KBM-7 (cell line): ENCODE measurements at regions not wholly inside any gene's neighbourhood (a gene's known extent, or its start where the extent isn't known, plus 50 kb on each side); places are given as distances from the start of the nearest gene placed in this dataset.

Experiments
- DNase-seq: peaks from one replicate; pipeline ENCODE4 v3.0.0-alpha.2; 2015
- in situ Hi-C: fragments of 300-500 bp; cut with MboI; formaldehyde crosslinking; loops from 2 replicates; pipeline ENCODE4 v1.14.3; 2020; ENCODE audit warnings: low sequenced_read_pairs, low pct_unique_long_range_greater_than_20kb, mixed read lengths

DNA sequence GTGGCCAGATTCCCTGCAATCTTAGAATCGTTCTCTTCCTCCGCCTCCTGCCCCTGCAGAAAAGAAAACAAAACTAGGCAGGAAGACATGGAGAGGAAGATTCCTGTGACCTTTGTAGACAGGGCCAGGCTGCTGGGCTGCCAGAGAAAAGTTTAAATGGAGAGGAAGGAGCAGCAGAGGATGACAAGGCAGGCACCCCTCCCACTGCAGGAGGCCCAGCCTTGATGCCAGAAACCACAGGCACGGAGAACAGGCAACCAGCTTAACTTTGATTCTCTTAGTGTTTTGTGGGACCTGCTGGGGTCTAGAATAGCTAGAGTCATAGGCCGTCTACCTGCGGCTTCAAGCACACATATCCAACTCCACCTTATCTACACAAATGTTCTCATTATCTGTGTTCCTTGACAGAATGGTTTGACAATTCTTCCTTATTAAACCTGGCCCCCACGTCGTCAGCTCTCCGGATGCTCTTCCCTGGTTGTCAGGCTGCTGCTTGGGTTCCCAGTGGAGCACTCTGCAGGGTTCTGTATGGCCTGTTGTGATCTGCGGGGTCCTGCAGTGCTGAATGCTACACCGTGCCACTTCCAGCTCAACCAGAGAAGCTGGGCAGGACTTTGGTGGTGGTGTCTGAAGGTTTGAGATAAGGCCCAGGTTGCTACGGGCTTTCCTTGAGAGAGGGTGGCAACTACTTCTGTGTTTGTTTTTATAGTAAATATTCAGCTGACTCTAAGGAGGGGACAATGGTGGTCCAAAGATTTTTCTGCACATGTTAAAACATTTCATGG is 609.5 kb downstream of the AACS start:
- in situ Hi-C loops = no loop called here
- DNase-seq = no peak

DNA sequence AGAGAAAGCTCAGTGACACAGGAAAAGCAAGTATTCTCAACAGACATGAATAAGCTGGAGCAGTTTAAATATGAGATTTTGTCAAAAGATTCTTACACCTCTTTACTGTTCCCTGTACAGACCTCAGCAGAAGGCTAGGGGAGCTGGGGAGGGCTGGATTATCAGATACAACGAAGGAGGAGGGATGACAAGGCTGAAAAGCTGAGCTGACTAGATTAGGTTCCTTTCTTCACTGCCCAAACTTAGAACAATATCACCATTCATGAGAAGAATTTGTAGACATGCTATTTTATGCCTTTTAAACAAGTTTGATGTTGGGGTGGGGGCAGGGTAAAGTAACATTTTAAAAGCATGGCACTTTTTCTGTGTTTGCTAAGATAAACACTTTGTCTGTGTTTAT is 611.1 kb downstream of the AACS start:
- DNase-seq = no peak
- in situ Hi-C loops = no loop called here

DNA sequence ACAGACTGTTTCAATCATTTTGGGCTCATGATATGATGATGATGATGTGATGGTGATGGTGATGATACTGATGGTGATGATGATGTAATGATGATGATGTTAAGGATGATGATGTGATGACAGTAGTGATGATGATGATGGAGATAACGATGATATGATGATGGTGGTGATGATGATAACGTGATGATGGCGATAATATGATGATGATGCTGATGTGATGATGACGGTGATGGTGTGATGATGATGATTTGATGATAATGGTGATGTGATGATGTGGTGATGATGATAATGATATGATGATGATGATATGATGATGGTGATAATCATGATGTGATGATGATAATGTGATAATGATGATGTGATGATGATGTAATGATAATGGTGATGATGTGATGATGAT is 612.6 kb downstream of the AACS start:
- no peak for DNase-seq
- in situ Hi-C loops = no loop called here

DNA sequence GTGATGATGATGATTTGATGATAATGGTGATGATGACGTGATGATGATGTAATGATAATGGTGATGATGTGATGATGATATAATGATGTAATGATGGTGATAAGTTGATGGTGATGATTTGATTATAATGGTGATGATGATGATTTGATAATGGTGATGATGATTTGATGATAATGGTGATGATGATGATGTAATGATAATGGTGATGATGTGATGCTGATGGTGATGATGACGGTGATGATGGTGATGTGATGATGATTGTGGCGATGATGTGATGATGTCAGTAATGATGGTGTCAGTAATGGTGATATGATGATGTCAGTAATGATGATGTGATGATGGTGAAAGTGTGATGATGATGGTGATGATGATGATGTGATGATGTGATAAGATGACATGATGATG is 613.4 kb downstream of the AACS start:
- in situ Hi-C loops = no loop called here
- DNase-seq = no peak

- in situ Hi-C loops = no loop called here
- DNase-seq = peak; percentile 29
Observed at GRCh38 chr12:125683748-125684381, 618.6 kb downstream of the AACS start.

DNA sequence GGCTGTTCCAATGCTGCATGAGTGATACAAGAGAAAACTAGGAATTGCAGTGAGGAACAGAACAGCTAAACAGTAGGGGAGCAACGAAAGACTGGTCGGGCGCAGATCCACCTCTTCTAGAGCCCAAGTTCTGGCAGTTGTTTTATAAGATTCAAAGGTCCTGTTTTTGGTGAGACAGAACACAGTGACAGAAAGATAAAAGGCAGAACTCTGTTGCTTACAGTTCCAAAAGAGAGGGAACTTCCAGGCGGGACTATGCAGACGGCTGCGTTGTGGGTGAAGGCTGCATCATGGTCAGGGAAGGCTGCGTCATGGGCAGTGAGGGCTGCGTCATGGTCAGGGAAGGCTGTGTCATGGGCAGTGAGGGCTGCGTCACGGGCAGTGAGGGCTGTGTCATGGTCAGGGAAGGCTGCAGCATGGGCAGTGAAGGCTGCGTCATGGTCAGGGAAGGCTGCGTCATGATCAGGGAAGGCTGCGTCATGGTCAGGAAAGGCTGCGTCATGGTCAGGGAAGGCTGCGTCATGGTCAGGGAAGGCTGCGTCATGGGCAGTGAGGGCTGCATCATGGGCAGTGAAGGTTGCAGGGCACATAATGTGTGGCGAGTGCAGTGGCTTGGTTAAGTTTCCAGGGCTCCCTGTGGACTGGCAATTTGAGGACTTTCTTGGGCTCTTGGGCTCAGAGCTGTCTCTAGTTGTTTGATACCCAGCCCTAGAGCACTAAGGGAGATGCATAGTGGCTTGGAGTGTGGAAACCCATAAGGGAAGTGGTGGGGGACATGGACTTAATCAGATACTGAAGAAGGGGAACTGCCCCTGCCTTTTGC is 619.9 kb downstream of the AACS start:
- in situ Hi-C loops = no loop called here
- no peak for DNase-seq

- in situ Hi-C loops = no loop called here
- no peak for DNase-seq
Observed at GRCh38 chr12:125685915-125686314, 620.7 kb downstream of the AACS start.

DNA sequence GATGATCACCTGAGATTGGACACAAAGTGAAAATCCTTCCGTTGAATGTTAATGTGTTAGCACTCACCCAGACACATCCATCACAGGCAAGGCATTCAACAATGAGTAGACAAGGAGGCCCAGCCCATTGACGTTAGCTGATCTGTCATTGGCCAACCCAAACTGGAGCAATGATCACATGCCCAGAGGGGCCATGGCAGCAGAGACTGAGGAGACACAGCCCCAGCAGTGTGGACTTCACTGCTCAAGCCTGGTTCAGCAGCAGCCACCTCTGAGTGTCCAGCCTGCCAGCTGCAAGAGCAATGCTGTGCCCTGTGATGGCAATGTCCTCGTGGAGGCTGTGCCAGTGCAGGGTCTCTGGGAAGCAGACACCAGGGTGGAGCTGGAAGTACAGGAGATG is 622.2 kb downstream of the AACS start:
- in situ Hi-C loops = no loop called here
- no peak for DNase-seq

- no peak for DNase-seq
- in situ Hi-C loops = no loop called here
Observed at GRCh38 chr12:125687820-125688219, 622.6 kb downstream of the AACS start.

GRCh38 chr12:125688223-125688622 is 623.0 kb downstream of the AACS start:
- DNase-seq = no peak
- in situ Hi-C loops = no loop called here

GRCh38 chr12:125688881-125689280 is 623.6 kb downstream of the AACS start:
- no peak for DNase-seq
- in situ Hi-C loops = no loop called here

DNA sequence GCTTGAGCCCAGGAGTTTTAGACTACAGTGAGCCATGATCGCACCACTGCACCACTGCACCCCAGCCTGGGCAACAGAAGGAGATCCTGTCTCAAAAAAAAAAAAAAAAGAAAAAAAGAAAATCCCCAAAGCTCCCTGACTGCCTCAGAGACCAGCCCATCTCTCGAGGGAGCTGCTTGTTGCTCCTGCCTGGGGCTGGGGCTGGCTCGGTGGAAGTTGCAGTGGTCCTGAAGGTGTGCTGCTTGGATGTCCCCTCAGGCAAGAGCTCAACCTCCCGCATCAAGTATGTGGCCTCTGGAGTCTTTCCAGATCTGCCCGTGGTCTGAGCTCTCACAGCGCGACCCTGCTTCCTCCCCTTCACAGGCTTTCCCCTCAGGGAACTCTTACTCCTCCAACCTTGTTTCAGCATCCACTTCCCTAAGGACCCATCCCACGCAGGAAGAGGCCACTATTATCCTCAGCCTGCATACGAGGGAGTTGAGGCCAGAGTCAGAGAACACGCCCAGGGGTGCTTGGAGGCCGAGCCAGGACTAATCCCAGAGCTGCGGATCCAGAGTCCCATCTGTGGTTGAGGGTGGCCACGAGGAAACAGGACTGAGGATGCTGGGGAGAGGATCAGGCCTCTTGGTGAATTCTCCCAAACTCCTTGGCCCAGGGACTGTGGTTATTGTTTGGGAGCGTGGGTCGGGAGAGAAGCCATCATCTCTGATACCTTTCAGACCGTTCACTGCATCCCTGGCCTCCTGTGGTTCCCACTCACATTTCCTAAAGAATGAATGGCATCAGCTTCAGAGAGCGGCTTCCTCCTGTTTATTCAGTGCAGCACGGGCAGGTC is 624.6 kb downstream of the AACS start:
- in situ Hi-C loops = no loop called here
- DNase-seq = no peak

GRCh38 chr12:125690841-125691240 is 625.6 kb downstream of the AACS start:
- in situ Hi-C loops = no loop called here
- no peak for DNase-seq

GRCh38 chr12:125696054-125696453 is 630.8 kb downstream of the AACS start:
- no peak for DNase-seq
- in situ Hi-C loops = no loop called here

GRCh38 chr12:125704803-125705202 is 639.6 kb downstream of the AACS start:
- in situ Hi-C loops = no loop called here
- DNase-seq = no peak

DNA sequence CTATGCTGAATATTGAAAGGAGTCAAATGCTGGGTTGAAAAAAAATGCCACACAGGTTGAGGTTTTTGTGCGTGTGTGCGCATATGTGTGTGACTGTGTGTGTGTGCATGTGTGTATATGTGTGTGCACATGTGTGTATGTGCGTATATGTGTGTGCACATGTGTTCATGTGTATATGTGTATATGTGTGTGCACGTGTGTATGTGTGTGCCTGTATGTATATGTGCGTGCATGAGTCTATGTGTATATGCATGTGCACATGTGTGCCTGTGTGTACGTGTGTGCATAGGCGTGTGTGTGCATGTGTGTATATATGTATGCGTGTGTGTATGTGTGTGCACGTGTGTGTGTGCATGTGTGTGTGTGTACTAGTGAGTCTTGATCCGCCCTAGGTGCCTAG is 655.7 kb downstream of the AACS start:
- in situ Hi-C loops = no loop called here
- DNase-seq = no peak

- in situ Hi-C loops = no loop called here
- DNase-seq = peak; percentile 2
Observed at GRCh38 chr12:125734137-125734536, 668.9 kb downstream of the AACS start.

DNA sequence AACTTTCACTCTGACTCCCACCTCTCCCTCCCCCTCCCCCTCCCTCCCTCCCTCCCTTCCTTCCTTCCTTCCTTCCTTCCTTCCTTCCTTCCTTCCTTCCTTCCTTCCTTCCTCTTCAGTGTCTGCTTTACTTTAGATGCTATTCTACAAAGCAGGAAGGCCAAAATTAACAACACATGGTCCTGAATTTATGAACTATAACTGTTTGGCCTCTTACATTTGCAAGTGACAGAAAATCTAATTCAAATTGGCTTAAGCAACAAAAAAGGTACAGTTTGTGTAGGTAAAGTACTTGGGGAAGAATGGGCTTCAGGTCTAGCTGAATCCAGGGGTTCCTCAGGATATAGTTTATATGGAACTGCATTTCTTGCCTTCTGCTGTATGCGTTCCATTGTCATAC is 673.0 kb downstream of the AACS start:
- DNase-seq = no peak
- in situ Hi-C loops = no loop called here

GRCh38 chr12:125742413-125742812 is 677.2 kb downstream of the AACS start:
- DNase-seq = no peak
- in situ Hi-C loops = no loop called here
